WI38 (cell line): ENCODE measurements at regions not wholly inside any gene's neighbourhood (a gene's known extent, or its start where the extent isn't known, plus 50 kb on each side); places are given as distances from the start of the nearest gene placed in this dataset.

Source experiments
- H3K4me3 ChIP-seq: 2 replicates; pipeline ENCODE4 v1.5.1; 2011; ENCODE audit warnings: low read depth, mild to moderate bottlenecking, control low read depth, low read length
- TF ChIP-seq, protein P1 (sequence below): IDR thresholded peaks from 2 replicates; pipeline ENCODE4 v1.5.1; 2012; ENCODE audit warnings: low read depth, mild to moderate bottlenecking, control low read depth, low read length

DNA sequence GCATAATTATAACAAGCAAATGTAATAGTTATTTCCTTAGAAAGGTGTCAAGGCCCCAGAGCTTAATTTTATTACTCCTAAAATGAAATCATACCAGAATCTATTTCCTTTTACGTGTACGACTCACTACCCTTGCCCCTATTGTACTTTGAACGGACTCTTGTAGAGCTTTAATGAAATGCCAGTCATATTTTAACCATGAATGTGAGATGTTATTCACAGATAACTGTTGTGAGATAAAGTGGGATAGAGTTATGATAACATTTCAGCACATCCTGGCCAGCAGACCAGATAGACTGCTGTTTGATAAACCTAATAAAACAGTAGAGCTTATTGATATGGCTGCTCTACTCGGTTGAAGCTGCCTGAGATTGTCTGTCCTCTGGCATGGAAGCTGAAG, 500.8 kb upstream of the PBX1 start:
- TF ChIP-seq, protein P1, sequence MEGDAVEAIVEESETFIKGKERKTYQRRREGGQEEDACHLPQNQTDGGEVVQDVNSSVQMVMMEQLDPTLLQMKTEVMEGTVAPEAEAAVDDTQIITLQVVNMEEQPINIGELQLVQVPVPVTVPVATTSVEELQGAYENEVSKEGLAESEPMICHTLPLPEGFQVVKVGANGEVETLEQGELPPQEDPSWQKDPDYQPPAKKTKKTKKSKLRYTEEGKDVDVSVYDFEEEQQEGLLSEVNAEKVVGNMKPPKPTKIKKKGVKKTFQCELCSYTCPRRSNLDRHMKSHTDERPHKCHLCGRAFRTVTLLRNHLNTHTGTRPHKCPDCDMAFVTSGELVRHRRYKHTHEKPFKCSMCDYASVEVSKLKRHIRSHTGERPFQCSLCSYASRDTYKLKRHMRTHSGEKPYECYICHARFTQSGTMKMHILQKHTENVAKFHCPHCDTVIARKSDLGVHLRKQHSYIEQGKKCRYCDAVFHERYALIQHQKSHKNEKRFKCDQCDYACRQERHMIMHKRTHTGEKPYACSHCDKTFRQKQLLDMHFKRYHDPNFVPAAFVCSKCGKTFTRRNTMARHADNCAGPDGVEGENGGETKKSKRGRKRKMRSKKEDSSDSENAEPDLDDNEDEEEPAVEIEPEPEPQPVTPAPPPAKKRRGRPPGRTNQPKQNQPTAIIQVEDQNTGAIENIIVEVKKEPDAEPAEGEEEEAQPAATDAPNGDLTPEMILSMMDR = no peak

DNA sequence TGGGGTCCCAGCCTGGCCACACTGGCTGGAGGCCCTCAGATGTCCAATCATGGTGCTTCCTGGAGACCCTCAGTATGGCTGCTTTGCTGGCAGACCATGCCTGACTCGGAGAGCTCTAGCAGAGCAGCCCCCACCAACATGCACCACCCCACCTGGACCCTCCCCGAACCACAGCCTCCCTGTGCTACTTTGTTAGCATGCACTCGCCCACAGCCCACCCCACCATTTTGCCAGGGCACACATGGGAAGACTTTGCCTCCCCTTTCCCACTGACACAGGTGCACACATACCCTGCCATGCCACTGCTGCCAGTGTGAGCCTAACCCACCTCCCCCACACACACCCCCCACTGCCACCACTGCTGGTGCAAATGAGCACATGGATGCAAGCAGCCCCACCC, 497.5 kb upstream of the PBX1 start:
- TF ChIP-seq, protein P1 = no peak
- no peak overlapping the region for H3K4me3 ChIP-seq

More for the DNA sequence above, 500.8 kb upstream of the PBX1 start:
- H3K4me3 ChIP-seq = no peak overlapping the region

DNA sequence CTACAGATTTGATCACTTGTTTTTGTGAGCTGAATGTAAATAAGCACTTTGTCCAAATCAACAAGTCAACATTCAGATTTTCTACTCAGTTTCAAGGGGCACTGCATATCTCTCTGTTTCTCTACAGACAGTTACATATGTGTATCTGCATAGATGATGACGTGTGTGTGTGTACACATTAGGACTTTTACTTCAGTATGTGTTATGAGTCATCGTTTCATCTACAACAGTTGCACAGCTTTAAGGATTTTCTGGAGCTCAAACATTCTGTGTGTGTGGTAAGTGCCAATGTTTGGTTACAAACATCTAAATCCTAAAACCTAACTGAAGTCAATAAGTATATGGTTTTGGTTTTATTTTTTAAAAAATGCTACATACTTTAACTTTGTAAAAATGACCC, 494.5 kb upstream of the PBX1 start:
- H3K4me3 ChIP-seq = no peak overlapping the region
- TF ChIP-seq, protein P1 = no peak

DNA sequence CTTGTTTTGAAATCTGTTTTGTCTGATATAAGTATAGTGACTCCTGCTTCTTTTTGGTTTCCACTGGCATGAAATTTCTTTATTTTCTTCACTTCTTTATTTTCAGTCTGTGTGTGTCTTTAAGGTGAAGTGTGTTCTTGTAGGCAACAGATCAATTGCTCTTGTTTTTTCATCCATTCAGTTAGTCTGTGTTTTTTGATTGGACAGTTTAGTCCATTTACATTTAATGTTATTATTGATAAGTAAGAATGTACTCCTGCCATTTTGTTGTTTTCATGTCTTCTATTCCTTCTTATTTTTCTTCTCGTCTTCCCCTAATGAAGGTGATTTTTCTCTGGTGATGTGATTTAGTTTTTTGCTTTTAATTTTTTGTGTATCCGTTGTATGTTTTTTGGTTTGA, 487.7 kb upstream of the PBX1 start:
- H3K4me3 ChIP-seq = no peak overlapping the region
- TF ChIP-seq, protein P1 = no peak

DNA sequence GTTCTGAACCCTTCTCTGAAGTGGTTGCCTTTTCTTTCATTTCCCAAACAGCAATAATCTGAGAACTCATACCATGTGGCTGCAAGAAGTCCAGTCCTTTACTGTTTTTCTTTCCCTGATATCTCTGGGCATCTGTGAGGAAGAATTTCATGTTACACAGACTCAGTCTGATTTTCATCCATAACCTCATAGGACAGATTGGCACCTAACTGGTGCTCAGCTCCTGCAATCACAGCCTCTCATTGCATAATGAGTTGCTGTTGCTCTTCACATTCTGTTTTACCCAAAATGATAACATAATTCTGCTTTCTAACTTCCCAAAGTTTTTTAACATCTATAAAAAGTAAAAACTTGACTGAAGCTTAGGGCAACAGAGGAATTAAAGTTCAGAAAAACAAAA, 472.2 kb upstream of the PBX1 start:
- TF ChIP-seq, protein P1 = no peak
- no peak overlapping the region for H3K4me3 ChIP-seq

DNA sequence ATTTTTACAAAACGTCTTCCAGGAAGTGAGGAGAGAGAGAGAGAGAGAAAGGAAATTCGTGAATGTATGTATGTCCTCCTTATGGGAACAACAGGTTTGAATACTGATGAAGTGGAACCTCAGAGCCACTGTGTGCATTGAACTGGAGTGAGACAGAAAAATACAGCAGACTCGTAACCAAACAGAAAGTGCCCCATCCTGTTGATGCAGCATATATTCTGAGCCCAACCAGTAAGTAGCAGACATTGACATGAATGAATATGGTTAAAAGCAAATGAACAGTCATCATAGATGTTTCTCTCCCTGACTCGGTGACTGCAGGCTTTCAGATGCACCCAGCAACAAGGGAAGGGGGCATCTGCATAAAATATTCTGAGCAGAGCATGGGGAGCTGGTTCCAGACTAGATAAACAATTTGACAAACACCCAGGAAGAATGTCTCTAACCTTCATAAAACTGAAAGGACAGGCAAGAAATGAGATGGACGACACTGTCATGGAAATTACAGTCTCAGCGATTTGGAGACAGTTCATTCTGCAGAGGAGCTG, 471.0 kb upstream of the PBX1 start:
- TF ChIP-seq, protein P1 = no peak
- no peak overlapping the region for H3K4me3 ChIP-seq

DNA sequence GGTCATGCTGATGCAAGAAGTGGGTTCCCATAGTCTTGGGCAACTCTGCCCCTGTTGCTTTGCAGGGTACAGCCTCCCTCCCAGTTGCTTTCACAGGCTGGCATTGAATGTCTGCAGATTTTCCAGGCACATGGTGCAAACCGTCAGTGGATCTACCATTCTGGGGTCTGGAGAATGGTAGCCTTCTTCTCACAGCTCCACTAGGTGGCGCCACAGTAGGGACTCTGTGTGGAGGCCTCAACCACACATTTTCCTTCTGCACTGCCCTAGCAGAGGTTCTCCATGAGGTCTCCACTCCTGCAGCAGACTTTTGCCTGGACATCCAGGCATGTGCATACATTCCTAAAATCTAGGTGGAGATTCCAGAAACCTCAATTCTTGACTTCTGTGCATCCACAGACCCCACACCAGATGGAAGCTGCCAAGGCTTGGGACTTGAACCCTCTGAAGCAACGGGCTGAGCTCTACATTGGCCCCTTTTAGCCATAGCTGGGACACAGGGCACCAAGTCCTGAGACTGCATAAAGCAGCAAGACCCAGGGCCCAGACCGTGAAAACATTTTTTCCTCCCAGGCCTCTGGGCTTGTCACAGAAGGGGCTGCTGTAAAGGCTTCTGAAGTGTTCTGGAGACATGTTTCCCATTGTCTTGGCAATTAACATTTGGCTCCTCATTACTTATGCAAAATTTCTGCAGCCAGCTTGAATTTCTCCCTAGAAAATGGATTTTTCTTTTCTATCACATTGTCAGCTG, 466.2 kb upstream of the PBX1 start:
- H3K4me3 ChIP-seq = no peak overlapping the region
- TF ChIP-seq, protein P1 = no peak
